Ishikawa (cell line): ENCODE measurements at regions not wholly inside any gene's neighbourhood (a gene's known extent, or its start where the extent isn't known, plus 50 kb on each side); places are given as distances from the start of the nearest gene placed in this dataset.
A peak's percentile ranks its signal among the peaks of the same experiment; 100 is the strongest.

Experiments
- CEBPB ChIP-seq: IDR thresholded peaks from 2 replicates; pipeline ENCODE4 v1.6.1; 2012
- CREB1 ChIP-seq: IDR thresholded peaks from 2 replicates; pipeline ENCODE4 v1.6.1; 2012; ENCODE audit warnings: low read depth
- EGR1 ChIP-seq: IDR thresholded peaks from 2 replicates; pipeline ENCODE4 v1.6.1; 2012
- EP300 ChIP-seq: IDR thresholded peaks from 2 replicates; pipeline ENCODE4 v1.6.1; 2012; ENCODE audit warnings: borderline replicate concordance
- FOXM1 ChIP-seq: IDR thresholded peaks from 2 replicates; pipeline ENCODE4 v1.6.1; 2012; ENCODE audit warnings: low read depth, borderline replicate concordance
- MAX ChIP-seq: IDR thresholded peaks from 2 replicates; pipeline ENCODE4 v1.6.1; 2012
- NFIC ChIP-seq: IDR thresholded peaks from 2 replicates; pipeline ENCODE4 v1.6.1; 2012
- RAD21 ChIP-seq: IDR thresholded peaks from 2 replicates; pipeline ENCODE4 v1.6.1; 2012; ENCODE audit warnings: low read depth
- REST ChIP-seq: IDR thresholded peaks from 2 replicates; pipeline ENCODE4 v1.6.1; 2012; ENCODE audit warnings: low read depth, mild to moderate bottlenecking
- TAF1 ChIP-seq: IDR thresholded peaks from 2 replicates; pipeline ENCODE4 v1.6.1; 2012; ENCODE audit warnings: low read depth, mild to moderate bottlenecking
- TCF12 ChIP-seq: IDR thresholded peaks from 2 replicates; pipeline ENCODE4 v1.6.1; 2012; ENCODE audit warnings: low read depth
- TEAD4 ChIP-seq: IDR thresholded peaks from 2 replicates; pipeline ENCODE4 v1.6.1; 2012
- YY1 ChIP-seq: IDR thresholded peaks from 2 replicates; pipeline ENCODE4 v1.6.1; 2012; ENCODE audit warnings: low read depth
- ZBTB7A ChIP-seq: IDR thresholded peaks from 2 replicates; pipeline ENCODE4 v1.6.1; 2012; ENCODE audit warnings: low read depth
- TF ChIP-seq, protein P1 (sequence below): IDR thresholded peaks from 2 replicates; pipeline ENCODE4 v1.6.1; 2012

DNA sequence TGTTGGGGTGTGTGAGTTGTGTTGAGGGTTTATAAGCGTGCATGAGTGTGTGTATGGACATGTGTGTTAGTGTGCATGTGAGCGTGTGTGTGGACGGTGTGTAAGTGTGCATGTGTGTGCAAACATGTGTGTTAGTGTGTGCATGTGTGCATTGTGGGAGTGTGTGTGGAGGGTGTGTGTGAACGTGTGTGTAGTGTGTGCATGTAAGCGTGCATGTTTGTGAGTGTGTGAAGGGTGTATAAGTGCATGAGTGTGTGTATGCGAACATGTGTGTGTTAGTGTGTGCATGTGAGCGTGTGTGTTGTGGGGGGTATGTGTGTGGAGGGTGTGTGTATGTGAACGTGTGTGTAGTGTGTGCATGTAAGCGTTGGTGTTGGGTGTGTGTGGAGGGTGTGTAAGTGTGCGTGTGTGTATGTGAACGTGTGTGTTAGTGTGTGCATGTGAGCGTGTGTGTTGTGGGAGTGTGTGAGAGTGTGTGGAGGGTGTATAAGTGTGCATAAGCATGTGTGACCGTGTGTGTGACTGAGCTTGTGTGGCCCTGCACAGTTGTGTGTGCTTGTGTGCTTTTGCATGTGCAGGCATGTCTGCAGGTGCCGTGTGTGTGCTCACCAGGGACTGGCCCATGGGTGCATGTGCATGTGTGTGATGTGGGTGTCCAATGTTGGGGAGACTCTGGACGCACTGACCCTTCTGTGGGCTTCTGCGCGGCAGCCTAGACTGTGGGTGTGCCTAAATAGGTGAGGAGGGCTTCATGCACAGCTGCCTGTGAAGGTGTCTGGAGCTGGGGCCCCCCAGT, 866.2 kb downstream of the TBC1D22A start:
- TF ChIP-seq FOXM1 (no peak), CREB1 (no peak), RAD21 (no peak), CEBPB (no peak), TAF1 (no peak)

GRCh38 chr22:47627556-47628253, 865.3 kb downstream of the TBC1D22A start:
- TF ChIP-seq REST (no peak), EP300 (no peak)

- peak; percentile 50; the same call in 1 of the 2 replicates for TF ChIP-seq RAD21
- no peak for TF ChIP-seq TAF1
- TF ChIP-seq ZBTB7A: no peak
- no peak for TF ChIP-seq CEBPB
Observed at GRCh38 chr22:47626428-47627390, 864.3 kb downstream of the TBC1D22A start.

GRCh38 chr22:47625531-47626427, 863.3 kb downstream of the TBC1D22A start:
- TF ChIP-seq FOXM1 (no peak), ZBTB7A (no peak), CEBPB (no peak), CREB1 (no peak), TCF12 (no peak), MAX (no peak), EGR1 (no peak), RAD21 (no peak), YY1 (no peak), EP300 (no peak), NFIC (no peak), REST (no peak), TAF1 (no peak), TEAD4 (no peak)
- TF ChIP-seq, protein P1, sequence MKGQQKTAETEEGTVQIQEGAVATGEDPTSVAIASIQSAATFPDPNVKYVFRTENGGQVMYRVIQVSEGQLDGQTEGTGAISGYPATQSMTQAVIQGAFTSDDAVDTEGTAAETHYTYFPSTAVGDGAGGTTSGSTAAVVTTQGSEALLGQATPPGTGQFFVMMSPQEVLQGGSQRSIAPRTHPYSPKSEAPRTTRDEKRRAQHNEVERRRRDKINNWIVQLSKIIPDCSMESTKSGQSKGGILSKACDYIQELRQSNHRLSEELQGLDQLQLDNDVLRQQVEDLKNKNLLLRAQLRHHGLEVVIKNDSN: no peak

DNA sequence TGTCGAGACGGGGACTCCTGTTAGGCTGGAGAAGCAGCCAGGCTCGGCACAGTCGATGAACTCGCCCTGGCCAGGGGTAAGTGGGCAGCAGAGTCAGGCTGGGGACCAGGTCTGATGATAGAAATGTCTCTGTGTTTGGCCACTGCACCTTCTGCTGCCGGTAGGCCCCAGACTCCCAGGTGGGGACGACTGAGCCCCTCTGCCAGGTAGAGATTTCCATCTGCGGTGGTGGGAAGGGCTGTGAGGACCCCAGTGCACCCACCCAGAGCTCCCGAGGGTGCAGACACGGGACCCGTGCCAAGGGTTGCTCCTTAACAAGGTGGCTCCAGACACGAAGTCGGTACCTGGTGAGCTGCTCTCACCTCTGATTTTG, 862.5 kb downstream of the TBC1D22A start:
- TF ChIP-seq YY1 (no peak), CEBPB (no peak), NFIC (no peak)

GRCh38 chr22:47624252-47625012, 862.0 kb downstream of the TBC1D22A start:
- no peak for TF ChIP-seq TAF1
- TF ChIP-seq TCF12: no peak
- no peak for TF ChIP-seq CEBPB
- no peak for TF ChIP-seq TEAD4
- TF ChIP-seq REST: no peak
- TF ChIP-seq CREB1: no peak
- TF ChIP-seq NFIC: no peak
- TF ChIP-seq YY1: no peak
- TF ChIP-seq RAD21: no peak
- no peak for TF ChIP-seq MAX
- TF ChIP-seq FOXM1: no peak
- no peak for TF ChIP-seq EP300
- no peak for TF ChIP-seq ZBTB7A
- TF ChIP-seq EGR1: no peak
- TF ChIP-seq, protein P1: no peak
